ENCODE measurements at regions not wholly inside any gene's neighbourhood (a gene's known extent, or its start where the extent isn't known, plus 50 kb on each side); places are given as distances from the start of the nearest gene placed in this dataset.

GRCh38 chr2:160889439-160890170 is 270.6 kb upstream of the TANK start:
- Histone ChIP-seq H3K4me1 (ENCODE audit: control insufficient read depth, insufficient read depth, low read length) (peaks cover 9% of the 10 kb centered on the region), H3K9ac (ENCODE audit: low read length) (no peak overlapping the region), H3K27me3 (replicated peaks; ENCODE audit: control insufficient read depth, insufficient read depth, low read length) (no peaks in the 10 kb centered on the region), H3K9me3 (ENCODE audit: control insufficient read depth, low read length) (no peaks in the 10 kb centered on the region), H3K36me3 (ENCODE audit: control insufficient read depth, insufficient read depth, low read length, severe bottlenecking) (no peaks in the 10 kb centered on the region), H3K4me3 (ENCODE audit: low read length) (no peak overlapping the region)
- DNase-seq (ENCODE audit: low read depth): no peak

- Histone ChIP-seq H3K4me3 (ENCODE audit: low read length) (no peak overlapping the region), H3K27me3 (replicated peaks; ENCODE audit: control insufficient read depth, insufficient read depth, low read length) (no peaks in the 10 kb centered on the region), H3K36me3 (ENCODE audit: control insufficient read depth, insufficient read depth, low read length, severe bottlenecking) (no peaks in the 10 kb centered on the region), H3K4me1 (ENCODE audit: control insufficient read depth, insufficient read depth, low read length) (peaks cover 9% of the 10 kb centered on the region), H3K9ac (ENCODE audit: low read length) (no peak overlapping the region), H3K9me3 (ENCODE audit: control insufficient read depth, low read length) (peaks cover under 1% of the 10 kb centered on the region)
- no peak for DNase-seq (ENCODE audit: low read depth)
Measured at GRCh38 chr2:160890667-160891352, 269.4 kb upstream of the TANK start.

- peaks cover 6% of the 10 kb centered on the region for H3K9me3 ChIP-seq (ENCODE audit: control insufficient read depth, low read length)
- H3K4me1 ChIP-seq (ENCODE audit: control insufficient read depth, insufficient read depth, low read length): peaks cover 9% of the 10 kb centered on the region
- no peak overlapping the region for H3K9ac ChIP-seq (ENCODE audit: low read length)
- H3K27me3 ChIP-seq (replicated peaks; ENCODE audit: control insufficient read depth, insufficient read depth, low read length): no peaks in the 10 kb centered on the region
- DNase-seq (ENCODE audit: low read depth): no peak
- no peaks in the 10 kb centered on the region for H3K36me3 ChIP-seq (ENCODE audit: control insufficient read depth, insufficient read depth, low read length, severe bottlenecking)
- no peak overlapping the region for H3K4me3 ChIP-seq (ENCODE audit: low read length)
Measured at GRCh38 chr2:160891353-160891740, 268.9 kb upstream of the TANK start.

GRCh38 chr2:160892204-160892603 is 268.0 kb upstream of the TANK start:
- Histone ChIP-seq H3K36me3 (ENCODE audit: control insufficient read depth, insufficient read depth, low read length, severe bottlenecking) (no peaks in the 10 kb centered on the region), H3K27me3 (replicated peaks; ENCODE audit: control insufficient read depth, insufficient read depth, low read length) (no peaks in the 10 kb centered on the region), H3K4me1 (ENCODE audit: control insufficient read depth, insufficient read depth, low read length) (peaks cover 9% of the 10 kb centered on the region), H3K9me3 (ENCODE audit: control insufficient read depth, low read length) (peaks cover 6% of the 10 kb centered on the region), H3K9ac (ENCODE audit: low read length) (no peak overlapping the region), H3K4me3 (ENCODE audit: low read length) (no peak overlapping the region)
- no peak for DNase-seq (ENCODE audit: low read depth)

GRCh38 chr2:160893581-160893980 is 266.6 kb upstream of the TANK start:
- Histone ChIP-seq H3K4me3 (ENCODE audit: low read length) (no peak overlapping the region), H3K9me3 (ENCODE audit: control insufficient read depth, low read length) (peaks cover 6% of the 10 kb centered on the region), H3K27me3 (replicated peaks; ENCODE audit: control insufficient read depth, insufficient read depth, low read length) (no peaks in the 10 kb centered on the region), H3K9ac (ENCODE audit: low read length) (no peak overlapping the region), H3K4me1 (ENCODE audit: control insufficient read depth, insufficient read depth, low read length) (peaks cover 9% of the 10 kb centered on the region), H3K36me3 (ENCODE audit: control insufficient read depth, insufficient read depth, low read length, severe bottlenecking) (no peaks in the 10 kb centered on the region)
- no peak for DNase-seq (ENCODE audit: low read depth)

GRCh38 chr2:160898581-160899307 is 261.5 kb upstream of the TANK start:
- Histone ChIP-seq H3K9me3 (ENCODE audit: control insufficient read depth, low read length) (peaks cover 6% of the 10 kb centered on the region), H3K27me3 (replicated peaks; ENCODE audit: control insufficient read depth, insufficient read depth, low read length) (no peaks in the 10 kb centered on the region), H3K36me3 (ENCODE audit: control insufficient read depth, insufficient read depth, low read length, severe bottlenecking) (no peaks in the 10 kb centered on the region), H3K4me3 (ENCODE audit: low read length) (no peak overlapping the region), H3K9ac (ENCODE audit: low read length) (no peak overlapping the region), H3K4me1 (ENCODE audit: control insufficient read depth, insufficient read depth, low read length) (peaks cover 16% of the 10 kb centered on the region)
- no peak for DNase-seq (ENCODE audit: low read depth)

GRCh38 chr2:160901613-160902012 is 258.6 kb upstream of the TANK start:
- no peaks in the 10 kb centered on the region for H3K36me3 ChIP-seq (ENCODE audit: control insufficient read depth, insufficient read depth, low read length, severe bottlenecking)
- no peaks in the 10 kb centered on the region for H3K27me3 ChIP-seq (replicated peaks; ENCODE audit: control insufficient read depth, insufficient read depth, low read length)
- no peak for DNase-seq (ENCODE audit: low read depth)
- H3K9ac ChIP-seq (ENCODE audit: low read length): no peak overlapping the region
- H3K4me3 ChIP-seq (ENCODE audit: low read length): no peak overlapping the region
- H3K4me1 ChIP-seq (ENCODE audit: control insufficient read depth, insufficient read depth, low read length): peaks cover 20% of the 10 kb centered on the region
- H3K9me3 ChIP-seq (ENCODE audit: control insufficient read depth, low read length): no peaks in the 10 kb centered on the region

- Histone ChIP-seq H3K9ac (ENCODE audit: low read length) (no peak overlapping the region), H3K27me3 (replicated peaks; ENCODE audit: control insufficient read depth, insufficient read depth, low read length) (no peaks in the 10 kb centered on the region), H3K4me3 (ENCODE audit: low read length) (no peak overlapping the region), H3K9me3 (ENCODE audit: control insufficient read depth, low read length) (no peaks in the 10 kb centered on the region), H3K4me1 (ENCODE audit: control insufficient read depth, insufficient read depth, low read length) (peaks cover 41% of the 10 kb centered on the region), H3K36me3 (ENCODE audit: control insufficient read depth, insufficient read depth, low read length, severe bottlenecking) (no peaks in the 10 kb centered on the region)
- no peak for DNase-seq (ENCODE audit: low read depth)
Measured at GRCh38 chr2:160905862-160906261, 254.4 kb upstream of the TANK start.

GRCh38 chr2:160906878-160907277 is 253.3 kb upstream of the TANK start:
- H3K9ac ChIP-seq (ENCODE audit: low read length): no peak overlapping the region
- no peaks in the 10 kb centered on the region for H3K36me3 ChIP-seq (ENCODE audit: control insufficient read depth, insufficient read depth, low read length, severe bottlenecking)
- no peaks in the 10 kb centered on the region for H3K9me3 ChIP-seq (ENCODE audit: control insufficient read depth, low read length)
- H3K4me3 ChIP-seq (ENCODE audit: low read length): no peak overlapping the region
- H3K27me3 ChIP-seq (replicated peaks; ENCODE audit: control insufficient read depth, insufficient read depth, low read length): no peaks in the 10 kb centered on the region
- DNase-seq (ENCODE audit: low read depth): no peak
- peaks cover 48% of the 10 kb centered on the region for H3K4me1 ChIP-seq (ENCODE audit: control insufficient read depth, insufficient read depth, low read length)

GRCh38 chr2:160907738-160908137 is 252.5 kb upstream of the TANK start:
- peaks cover 52% of the 10 kb centered on the region for H3K4me1 ChIP-seq (ENCODE audit: control insufficient read depth, insufficient read depth, low read length)
- H3K27me3 ChIP-seq (replicated peaks; ENCODE audit: control insufficient read depth, insufficient read depth, low read length): no peaks in the 10 kb centered on the region
- H3K4me3 ChIP-seq (ENCODE audit: low read length): no peak overlapping the region
- H3K9me3 ChIP-seq (ENCODE audit: control insufficient read depth, low read length): no peaks in the 10 kb centered on the region
- no peak for DNase-seq (ENCODE audit: low read depth)
- no peak overlapping the region for H3K9ac ChIP-seq (ENCODE audit: low read length)
- no peaks in the 10 kb centered on the region for H3K36me3 ChIP-seq (ENCODE audit: control insufficient read depth, insufficient read depth, low read length, severe bottlenecking)

- DNase-seq (ENCODE audit: low read depth): no peak
- peaks cover 48% of the 10 kb centered on the region for H3K4me1 ChIP-seq (ENCODE audit: control insufficient read depth, insufficient read depth, low read length)
- H3K9me3 ChIP-seq (ENCODE audit: control insufficient read depth, low read length): no peaks in the 10 kb centered on the region
- no peak overlapping the region for H3K4me3 ChIP-seq (ENCODE audit: low read length)
- H3K9ac ChIP-seq (ENCODE audit: low read length): no peak overlapping the region
- no peaks in the 10 kb centered on the region for H3K27me3 ChIP-seq (replicated peaks; ENCODE audit: control insufficient read depth, insufficient read depth, low read length)
- H3K36me3 ChIP-seq (ENCODE audit: control insufficient read depth, insufficient read depth, low read length, severe bottlenecking): no peaks in the 10 kb centered on the region
Measured at GRCh38 chr2:160908157-160908556, 252.1 kb upstream of the TANK start.
